IMR-90 (cell line): ENCODE measurements at regions not wholly inside any gene's neighbourhood (a gene's known extent, or its start where the extent isn't known, plus 50 kb on each side); places are given as distances from the start of the nearest gene placed in this dataset.
A peak's percentile ranks its signal among the peaks of the same experiment; 100 is the strongest.

Experiments
- ATAC-seq: fragments of 200-7000 bp; cut with Tn5 transposase; 2 replicates; pipeline ENCODE4 v1.9.1; 2020; ENCODE audit warnings: low read depth, mild to moderate bottlenecking, moderate library complexity
- BruUV-seq: library from RNA; stranded (reverse); fragments of 400-500 nt; replicated peaks from 2 replicates; lab custom pipeline; 2021; lab: Mats Ljungman, UMichigan
- CTCF ChIA-PET: fragments of 300-600 bp; formaldehyde crosslinking; extraction: SDS; loops from one replicate; lab custom pipeline; 2021; ENCODE audit warnings: antibody characterized with exemption; lab: Yijun Ruan, JAX
- POLR2A ChIA-PET: fragments of 300-600 bp; sonication (Branson Sonifier 250); formaldehyde crosslinking; loops from one replicate; lab custom pipeline; 2022; ENCODE audit warnings: antibody characterized with exemption; ENCODE audit not compliant: unreplicated experiment; lab: Charles Lee
- DNase-seq: peaks from one replicate; pipeline ENCODE4 v3.0.0; 2013
- H2AFZ ChIP-seq: replicated peaks from 2 replicates; pipeline ENCODE3; 2013; ENCODE audit warnings: low read length, mild to moderate bottlenecking; ENCODE audit not compliant: poor library complexity
- H2AK5ac ChIP-seq: 2 replicates; pipeline ENCODE4 v1.6.1; 2013; ENCODE audit warnings: low read depth, low read length, inconsistent platforms
- H2AK9ac ChIP-seq: replicated peaks from 2 replicates; pipeline ENCODE3; 2013; ENCODE audit warnings: mild to moderate bottlenecking, low read depth, low read length, moderate library complexity; ENCODE audit not compliant: poor library complexity
- H2BK120ac ChIP-seq: 2 replicates; pipeline ENCODE4 v1.6.1; 2013; ENCODE audit warnings: low read depth, low read length, inconsistent platforms
- H2BK15ac ChIP-seq: 3 replicates; pipeline ENCODE4 v1.6.1; 2013; ENCODE audit warnings: low read depth, low read length, inconsistent platforms
- H2BK20ac ChIP-seq: 2 replicates; pipeline ENCODE4 v1.6.1; 2013; ENCODE audit warnings: low read depth, mild to moderate bottlenecking, inconsistent platforms, low read length, moderate library complexity
- H2BK5ac ChIP-seq: 2 replicates; pipeline ENCODE4 v1.6.1; 2013; ENCODE audit warnings: mild to moderate bottlenecking, low read depth, low read length, inconsistent platforms; ENCODE audit not compliant: poor library complexity, severe bottlenecking
- H3K14ac ChIP-seq: replicated peaks from 2 replicates; pipeline ENCODE4 v1.6.1; 2013; ENCODE audit warnings: low read depth, low read length, inconsistent platforms
- H3K18ac ChIP-seq: 2 replicates; pipeline ENCODE4 v1.6.1; 2013; ENCODE audit warnings: low read depth, low read length, control low read depth
- H3K23ac ChIP-seq: 2 replicates; pipeline ENCODE4 v1.6.1; 2013; ENCODE audit warnings: low read depth, low read length, inconsistent platforms
- H3K27ac ChIP-seq: 2 replicates; pipeline ENCODE4 v1.5.1; 2013; ENCODE audit warnings: mild to moderate bottlenecking, control low read depth, low read length; ENCODE audit not compliant: insufficient read depth
- H3K27me3 ChIP-seq: 2 replicates; pipeline ENCODE4 v1.6.1; 2013; ENCODE audit warnings: low read length; ENCODE audit not compliant: control insufficient read depth, insufficient read depth
- H3K36me3 ChIP-seq: 2 replicates; pipeline ENCODE4 v1.6.1; 2013; ENCODE audit warnings: low read length, mixed read lengths; ENCODE audit not compliant: control insufficient read depth, insufficient read depth
- H3K4ac ChIP-seq: 2 replicates; pipeline ENCODE4 v1.6.1; 2013; ENCODE audit warnings: low read depth, low read length, inconsistent platforms
- H3K4me1 ChIP-seq: 2 replicates; pipeline ENCODE4 v1.6.1; 2013; ENCODE audit warnings: low read length, mixed read lengths; ENCODE audit not compliant: control insufficient read depth, insufficient read depth
- H3K4me2 ChIP-seq: 2 replicates; pipeline ENCODE4 v1.6.1; 2013; ENCODE audit warnings: low read depth, mild to moderate bottlenecking, control low read depth, low read length, moderate library complexity
- H3K4me3 ChIP-seq: 2 replicates; pipeline ENCODE4 v1.5.1; 2013; ENCODE audit warnings: low read depth, mild to moderate bottlenecking, control low read depth, low read length, moderate library complexity; ENCODE audit not compliant: insufficient read depth
- H3K56ac ChIP-seq: 2 replicates; pipeline ENCODE4 v1.6.1; 2013; ENCODE audit warnings: low read length, inconsistent platforms; ENCODE audit not compliant: insufficient read depth; ENCODE audit errors: extremely low read depth
- H3K79me1 ChIP-seq, 2 experiments: 2 replicates each; pipeline ENCODE4 v1.6.1; 2013; ENCODE audit warnings: low read length in 2 of 2, inconsistent platforms in 1 of 2, low read depth in 1 of 2
- H3K9ac ChIP-seq: 2 replicates; pipeline ENCODE4 v1.6.1; 2013; ENCODE audit warnings: low read depth, low read length, control low read depth
- H3K9me1 ChIP-seq: 2 replicates; pipeline ENCODE4 v1.6.1; 2013; ENCODE audit warnings: low read length, inconsistent platforms; ENCODE audit not compliant: insufficient read depth
- H3K9me3 ChIP-seq: 2 replicates; pipeline ENCODE4 v1.6.1; 2013; ENCODE audit warnings: low read length; ENCODE audit not compliant: control insufficient read depth, insufficient read depth
- H4K20me1 ChIP-seq: 2 replicates; pipeline ENCODE4 v1.6.1; 2013; ENCODE audit warnings: low read length, inconsistent platforms; ENCODE audit not compliant: insufficient read depth
- H4K5ac ChIP-seq: 2 replicates; pipeline ENCODE4 v1.6.1; 2013; ENCODE audit warnings: mild to moderate bottlenecking, low read depth, low read length, control low read depth
- H4K8ac ChIP-seq, 2 experiments: 2 replicates each; pipeline ENCODE4 v1.6.1; 2013; ENCODE audit warnings: low read depth in 2 of 2, low read length in 2 of 2, control low read depth in 1 of 2, inconsistent platforms in 1 of 2
- H4K91ac ChIP-seq: 2 replicates; pipeline ENCODE4 v1.6.1; 2013; ENCODE audit warnings: low read depth, low read length, inconsistent platforms; ENCODE audit not compliant: insufficient read depth
- CHD1 ChIP-seq: IDR thresholded peaks from 2 replicates; pipeline ENCODE4 v1.6.1; 2012; ENCODE audit warnings: low read depth, low read length, improper control_type of control experiment
- ELK1 ChIP-seq: fragments of 150-350 bp; IDR thresholded peaks from 2 replicates; pipeline ENCODE4 v1.6.1; 2016; ENCODE audit warnings: low read depth, mild to moderate bottlenecking, low read length, moderate library complexity, borderline replicate concordance
- FOS ChIP-seq: fragments of 150-350 bp; IDR thresholded peaks from 2 replicates; pipeline ENCODE4 v1.6.1; 2016; ENCODE audit warnings: low read depth, low read length
- MAFK ChIP-seq: IDR thresholded peaks from 2 replicates; pipeline ENCODE4 v1.6.1; 2012; ENCODE audit warnings: low read depth, low read length, improper control_type of control experiment
- NFE2L2 ChIP-seq: fragments of 150-350 bp; IDR thresholded peaks from 2 replicates; pipeline ENCODE4 v1.6.1; 2016; ENCODE audit warnings: low read depth, mild to moderate bottlenecking, low read length
- POLR2A ChIP-seq: IDR thresholded peaks from 2 replicates; pipeline ENCODE4 v1.6.1; 2012; ENCODE audit warnings: mild to moderate bottlenecking, low read depth, low read length
- RAD21 ChIP-seq: IDR thresholded peaks from 2 replicates; pipeline ENCODE4 v1.6.1; 2012; ENCODE audit warnings: low read length, improper control_type of control experiment
- RCOR1 ChIP-seq: IDR thresholded peaks from 2 replicates; pipeline ENCODE4 v1.6.1; 2012; ENCODE audit warnings: mild to moderate bottlenecking, low read length, improper control_type of control experiment; ENCODE audit not compliant: insufficient replicate concordance
- RFX5 ChIP-seq: IDR thresholded peaks from 2 replicates; pipeline ENCODE4 v1.8.0; 2012; ENCODE audit warnings: low read depth, mild to moderate bottlenecking, low read length, moderate library complexity
- SMC3 ChIP-seq: fragments of 150-350 bp; IDR thresholded peaks from 2 replicates; pipeline ENCODE4 v1.6.1; 2016; ENCODE audit warnings: low read depth, mild to moderate bottlenecking, antibody characterized with exemption, low read length, moderate library complexity
- WGBS, 2 experiments: methylation state at CpG; one replicate each; pipeline versions ENCODE4 v1.1.5 to v1.1.7; 2013; ENCODE audit warnings: missing lambda C conversion rate in 2 of 2; ENCODE audit not compliant: insufficient read length in 1 of 2; ENCODE audit errors: extremely low coverage in 2 of 2; 5-methylcytosine and 5-hydroxymethylcytosine counted together
- dilution Hi-C: fragments of 300-500 bp; cut with HindIII; formaldehyde crosslinking; loops from one replicate; pipeline ENCODE4 v1.14.3; 2018; ENCODE audit warnings: low sequenced_read_pairs; ENCODE audit not compliant: unreplicated experiment
- in situ Hi-C: fragments of 300-500 bp; cut with MboI; formaldehyde crosslinking; loops from 3 replicates; pipeline ENCODE4 v1.14.3; 2019; ENCODE audit warnings: low sequenced_read_pairs, inconsistent platforms, mixed read lengths
- intact Hi-C: fragments of 100-400 bp; cut with micrococcal nuclease; formaldehyde crosslinking; loops from 2 replicates; pipeline ENCODE4 v1.10.0; 2022
- TF ChIP-seq, protein P1 (sequence below): fragments of 150-350 bp; IDR thresholded peaks from 2 replicates; pipeline ENCODE4 v1.6.1; 2017; ENCODE audit warnings: mild to moderate bottlenecking, antibody characterized with exemption, low read length, low read depth

- Histone ChIP-seq H3K9ac (no peak overlapping the region), H3K4me3 (no peak overlapping the region), H3K4me1 (no peaks in the 10 kb centered on the region), H2BK5ac (no peak overlapping the region), H3K9me1 (no peaks in the 10 kb centered on the region), H4K20me1 (no peaks in the 10 kb centered on the region), H3K4me2 (no peak overlapping the region), H3K9me3 (no peaks in the 10 kb centered on the region), H4K8ac (no peak overlapping the region), H3K14ac (no peak overlapping the region), H4K5ac (no peak overlapping the region), H3K4ac (no peak overlapping the region), H3K18ac (no peak overlapping the region), H4K91ac (no peak overlapping the region), H2BK20ac (no peak overlapping the region), H3K79me1 (no peaks in the 10 kb centered on the region), H3K27me3 (peaks cover 3% of the 10 kb centered on the region), H2AK5ac (no peak overlapping the region), H2BK15ac (no peak overlapping the region), H3K36me3 (no peaks in the 10 kb centered on the region), H2BK120ac (no peak overlapping the region), H2AK9ac (no peak overlapping the region), H3K23ac (no peak overlapping the region), H3K27ac (no peak overlapping the region), H3K56ac (no peak overlapping the region), H2AFZ (no peak overlapping the region)
- ChIA-PET POLR2A (no interaction called here), CTCF (interaction anchor here (0.7 kb wide), 1 partner anchor 233 kb away, joined by 3 read pairs; no protein-coding TSS in a partner anchor)
- in situ Hi-C loops (no loop called here), intact Hi-C loops (no loop called here), dilution Hi-C loops (no loop called here)
- WGBS, 2 experiments: 15% methylated on average over 9 of the region's 33 CpGs; no CpG with 5 or more reads in 1 of the 2 experiments
- DNase-seq (no peak), ATAC-seq (0 out of 2 replicates have a peak, but pooled peaks have one; percentile 14)
- no TSS peak for BruUV-seq
- TF ChIP-seq MAFK (no peak), ELK1 (no peak), CHD1 (no peak), SMC3 (no peak), RAD21 (no peak), RCOR1 (no peak), RFX5 (no peak), FOS (no peak), POLR2A (no peak), NFE2L2 (no peak)
- TF ChIP-seq, protein P1, sequence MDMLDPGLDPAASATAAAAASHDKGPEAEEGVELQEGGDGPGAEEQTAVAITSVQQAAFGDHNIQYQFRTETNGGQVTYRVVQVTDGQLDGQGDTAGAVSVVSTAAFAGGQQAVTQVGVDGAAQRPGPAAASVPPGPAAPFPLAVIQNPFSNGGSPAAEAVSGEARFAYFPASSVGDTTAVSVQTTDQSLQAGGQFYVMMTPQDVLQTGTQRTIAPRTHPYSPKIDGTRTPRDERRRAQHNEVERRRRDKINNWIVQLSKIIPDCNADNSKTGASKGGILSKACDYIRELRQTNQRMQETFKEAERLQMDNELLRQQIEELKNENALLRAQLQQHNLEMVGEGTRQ: no peak
These were observed 90.6 kb downstream of the ZNF621 start for GRCh38 chr3:40615110-40615915.
